A172 (cell line): ENCODE measurements at regions not wholly inside any gene's neighbourhood (a gene's known extent, or its start where the extent isn't known, plus 50 kb on each side); places are given as distances from the start of the nearest gene placed in this dataset.

Experiments used
- DNase-seq: peaks from one replicate; pipeline ENCODE4 v3.0.0-alpha.2; 2015; ENCODE audit warnings: low spot score

DNA sequence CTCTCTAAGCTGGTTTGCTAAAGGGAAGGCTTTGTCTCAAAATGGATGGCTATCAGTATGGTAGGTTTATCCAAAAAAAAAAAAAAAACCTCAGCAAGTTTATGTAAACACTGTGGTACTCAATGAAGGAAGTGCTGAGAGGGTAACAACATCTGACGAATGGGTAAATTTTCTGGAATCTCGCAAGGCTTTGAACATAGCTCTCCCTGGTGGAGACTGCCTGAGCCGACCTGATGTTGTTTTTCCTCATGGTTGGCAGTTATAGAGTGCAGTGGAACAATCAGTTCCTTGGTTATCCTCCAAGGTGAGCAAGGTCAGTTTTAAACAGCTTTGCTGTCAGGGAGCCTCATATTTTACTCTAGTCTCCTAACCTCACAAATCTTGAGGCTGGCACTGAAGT, 94.6 kb downstream of the ZPLD1 start:
- peak; percentile 21 for DNase-seq

DNA sequence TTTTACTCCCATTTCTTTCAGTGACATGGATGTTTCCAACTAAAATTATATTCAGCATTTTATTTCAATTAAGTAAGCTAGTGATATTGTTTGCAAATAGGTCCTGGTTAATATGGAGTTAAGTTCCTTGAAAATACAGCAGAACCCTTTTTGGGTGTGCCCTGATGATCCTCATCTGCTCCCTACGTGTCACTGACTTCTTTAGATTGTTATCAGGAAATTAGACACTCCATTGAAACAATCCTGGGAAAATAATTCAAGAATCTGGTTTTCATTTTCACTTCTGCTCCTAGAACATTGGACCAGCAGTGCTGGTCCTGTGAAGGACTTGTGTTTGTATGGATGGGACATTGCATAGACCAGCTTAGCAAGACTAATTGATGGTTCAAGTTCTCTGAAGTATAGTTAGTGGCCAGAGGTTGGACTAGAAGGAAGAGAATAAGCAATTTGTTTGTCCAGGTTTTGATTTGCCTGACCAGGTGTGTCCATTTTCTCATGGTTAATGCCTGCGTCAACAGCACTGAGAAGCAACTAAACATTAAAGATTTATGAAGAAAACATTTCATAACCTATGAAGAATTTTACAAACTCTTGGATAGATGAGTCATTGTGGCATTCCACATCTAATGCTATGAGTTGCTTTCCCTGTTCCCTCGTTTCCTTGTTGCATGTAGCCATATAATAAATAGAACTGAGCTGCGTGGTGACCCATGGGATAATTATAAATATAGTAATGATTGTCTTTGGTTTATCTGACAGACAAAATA, 95.8 kb downstream of the ZPLD1 start:
- peak; percentile 49 for DNase-seq

DNA sequence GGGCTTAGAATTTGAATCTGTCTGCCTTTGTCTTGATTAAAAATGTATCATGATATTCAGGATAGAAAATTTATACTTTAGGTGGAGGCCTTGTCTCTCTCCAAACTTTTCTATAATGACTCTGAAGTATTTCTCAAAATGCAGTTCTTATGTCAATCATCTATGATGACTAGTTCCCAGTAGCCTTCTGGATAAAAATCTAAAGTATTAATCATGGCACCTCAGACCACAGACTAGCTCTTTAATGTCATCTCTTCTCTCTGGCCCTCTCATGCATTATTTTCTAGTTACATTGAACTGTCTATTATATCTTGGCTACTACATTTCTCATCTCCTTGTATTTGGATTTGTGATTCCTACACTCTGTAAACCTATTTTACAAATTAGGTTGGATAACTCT, 96.9 kb downstream of the ZPLD1 start:
- DNase-seq = no peak

DNA sequence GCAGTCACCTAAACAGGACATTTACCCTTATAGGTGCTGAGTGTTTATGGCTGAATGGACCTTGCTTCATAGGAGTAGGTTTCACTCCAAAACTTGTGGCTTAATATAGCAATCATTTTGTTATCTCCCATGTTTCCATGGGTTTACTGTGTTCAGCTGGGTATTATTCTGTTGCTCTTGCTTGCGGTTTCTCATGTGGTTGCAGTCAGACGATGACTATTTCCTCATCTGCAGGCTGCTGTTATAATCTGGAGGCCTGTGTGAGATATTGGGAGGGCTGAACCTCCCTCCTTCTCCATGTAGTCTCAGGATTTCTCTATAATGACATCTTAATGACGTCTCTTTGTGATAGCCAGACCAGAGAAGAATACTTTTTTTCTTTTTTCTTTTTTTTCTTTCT, 98.1 kb downstream of the ZPLD1 start:
- DNase-seq = peak; percentile 16

DNA sequence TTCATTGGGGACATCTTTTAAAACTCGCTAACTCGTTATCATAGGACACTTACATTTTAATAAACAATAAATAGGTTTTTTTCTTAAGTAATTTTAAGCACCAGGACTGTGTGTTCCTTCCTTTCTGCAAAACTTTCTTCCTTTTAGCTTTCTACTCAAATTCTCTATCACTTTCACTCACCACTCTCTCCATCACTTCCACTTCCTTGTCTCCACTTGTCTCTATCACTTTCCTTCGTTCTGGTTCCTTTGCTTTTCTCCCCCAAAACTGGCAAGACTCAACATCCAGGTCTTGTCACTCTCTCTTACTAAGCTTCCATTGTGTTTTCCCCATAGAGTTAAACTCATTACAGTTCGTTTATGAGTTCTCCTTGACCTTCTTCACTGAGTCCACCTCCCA, 99.0 kb downstream of the ZPLD1 start:
- DNase-seq = no peak

DNA sequence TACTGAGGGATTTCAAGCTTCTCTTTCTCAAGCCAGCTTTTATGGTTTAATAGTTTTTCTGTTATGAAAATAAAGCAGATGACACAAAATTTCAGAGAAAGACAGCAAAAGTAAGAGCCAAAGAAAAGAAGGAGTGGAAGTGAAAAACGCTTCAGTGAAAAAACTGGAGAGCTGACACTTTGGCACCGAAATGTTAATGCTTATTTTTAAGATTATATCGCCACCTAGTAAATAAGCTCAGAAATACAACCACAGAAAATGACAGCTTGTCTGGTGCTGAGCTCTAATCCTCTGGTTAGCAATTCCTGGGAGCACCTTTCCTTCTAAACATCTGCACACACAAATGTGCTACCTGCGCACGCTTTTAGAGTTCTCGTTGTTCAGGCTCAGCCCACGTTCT, 101.6 kb downstream of the ZPLD1 start:
- peak; percentile 36 for DNase-seq

DNA sequence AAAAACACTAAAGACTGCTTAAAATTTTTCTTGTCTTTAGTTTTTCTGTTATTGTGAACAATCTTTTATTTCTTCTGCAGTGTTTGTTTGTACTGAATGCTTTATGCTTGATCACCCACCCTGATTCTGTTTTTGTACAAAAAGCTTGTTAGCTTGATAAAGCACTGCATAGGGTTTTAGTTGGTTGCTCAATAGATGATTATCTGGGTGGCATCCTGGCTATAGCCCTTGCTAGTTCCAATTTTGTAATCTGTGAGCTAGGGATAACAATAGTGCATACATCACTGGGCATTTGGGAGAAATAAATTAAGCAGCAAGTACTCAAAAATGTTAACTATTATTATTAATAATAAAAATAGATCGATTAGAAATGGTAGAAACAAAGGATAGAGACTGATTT, 102.3 kb downstream of the ZPLD1 start:
- DNase-seq = no peak

DNA sequence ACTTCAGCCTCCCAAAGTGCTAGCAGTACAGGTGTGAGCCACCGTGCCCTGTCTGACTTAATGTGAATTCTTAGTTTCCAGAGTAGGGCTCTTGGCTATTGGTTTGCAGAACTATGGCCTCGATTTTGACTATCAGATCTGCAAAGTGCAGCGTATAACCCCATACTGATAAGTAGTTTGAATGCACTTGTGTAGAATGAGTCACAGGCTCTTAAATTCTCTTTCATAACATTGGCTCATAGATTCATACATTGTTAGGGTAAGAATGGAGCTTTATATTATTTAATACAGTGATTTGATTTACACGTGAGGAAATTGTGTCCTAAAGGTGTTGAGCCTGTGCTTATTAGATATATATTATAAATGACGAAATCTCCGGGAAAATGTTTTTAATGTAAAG, 109.9 kb downstream of the ZPLD1 start:
- no peak for DNase-seq

DNA sequence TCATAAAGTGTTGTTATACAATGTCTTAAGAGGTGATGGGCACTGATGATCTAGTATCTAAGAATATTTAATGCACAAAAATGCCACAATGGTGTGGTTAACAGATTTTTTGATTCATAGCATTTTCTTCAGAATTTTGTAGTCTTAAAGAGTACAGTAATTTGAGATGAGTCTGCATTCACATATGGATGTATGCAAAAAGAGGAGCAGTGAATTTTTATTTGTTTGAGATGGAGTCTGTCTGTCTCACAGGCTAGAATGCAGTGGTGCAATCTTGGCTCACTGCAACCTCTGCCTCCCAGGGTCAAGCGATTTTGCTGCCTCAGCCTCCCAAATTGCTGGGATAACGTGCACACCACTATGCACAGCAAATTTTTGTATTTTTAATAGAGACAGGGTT, 110.5 kb downstream of the ZPLD1 start:
- DNase-seq = no peak

DNA sequence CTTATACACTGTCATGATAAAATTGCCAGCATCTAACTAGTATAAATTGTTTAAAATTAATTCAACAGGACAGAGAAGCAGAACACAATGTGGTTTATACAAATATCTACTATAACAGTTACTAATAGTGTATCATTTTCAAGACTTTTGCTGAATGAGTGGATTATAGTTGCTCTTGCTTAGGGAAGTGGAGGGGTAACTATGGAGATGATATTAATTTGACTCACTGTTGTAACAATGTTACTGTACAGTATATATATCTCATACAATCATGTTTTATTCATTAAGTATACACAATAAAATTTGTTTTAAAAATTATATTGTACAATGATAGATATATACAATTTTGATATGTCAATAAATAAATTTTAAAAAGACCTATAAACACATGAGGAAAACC, 119.1 kb downstream of the ZPLD1 start:
- DNase-seq = no peak

DNA sequence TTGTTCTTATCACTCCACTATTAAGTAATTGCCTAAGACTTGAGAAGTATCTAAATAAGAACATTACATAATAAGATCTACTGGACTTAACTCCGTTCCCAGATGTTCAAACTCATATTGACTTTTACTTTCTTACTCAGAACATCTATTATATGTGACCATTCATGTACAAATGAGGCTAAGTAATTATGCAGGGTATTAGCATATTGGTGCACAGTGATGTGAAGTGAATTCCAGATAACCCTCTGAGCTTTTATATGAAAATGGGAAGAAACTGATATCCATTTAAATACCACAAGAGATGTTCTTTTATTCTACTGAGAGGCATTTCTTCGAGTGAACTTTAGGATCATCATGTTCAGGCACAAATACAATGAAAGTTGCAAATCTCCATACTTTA, 135.7 kb downstream of the ZPLD1 start:
- DNase-seq = no peak

DNA sequence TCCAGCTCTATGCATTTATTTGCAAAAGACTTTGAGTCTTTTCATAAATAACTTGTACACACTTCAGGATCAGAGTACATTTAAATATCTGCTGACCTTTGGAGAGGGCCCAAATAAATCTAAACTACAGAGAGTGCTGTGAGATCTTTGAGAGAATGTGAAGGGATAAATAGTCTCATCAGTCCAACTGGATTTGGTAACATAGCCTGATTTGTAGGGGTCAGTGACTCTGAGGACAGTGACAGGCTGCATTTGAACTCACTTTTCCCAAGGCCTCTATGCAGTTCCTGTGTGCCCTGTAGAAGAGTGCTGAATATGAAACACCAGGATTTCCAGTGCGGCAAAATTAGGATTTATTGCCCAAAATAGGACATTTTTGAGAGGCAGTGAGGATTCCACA, 136.2 kb downstream of the ZPLD1 start:
- no peak for DNase-seq

DNA sequence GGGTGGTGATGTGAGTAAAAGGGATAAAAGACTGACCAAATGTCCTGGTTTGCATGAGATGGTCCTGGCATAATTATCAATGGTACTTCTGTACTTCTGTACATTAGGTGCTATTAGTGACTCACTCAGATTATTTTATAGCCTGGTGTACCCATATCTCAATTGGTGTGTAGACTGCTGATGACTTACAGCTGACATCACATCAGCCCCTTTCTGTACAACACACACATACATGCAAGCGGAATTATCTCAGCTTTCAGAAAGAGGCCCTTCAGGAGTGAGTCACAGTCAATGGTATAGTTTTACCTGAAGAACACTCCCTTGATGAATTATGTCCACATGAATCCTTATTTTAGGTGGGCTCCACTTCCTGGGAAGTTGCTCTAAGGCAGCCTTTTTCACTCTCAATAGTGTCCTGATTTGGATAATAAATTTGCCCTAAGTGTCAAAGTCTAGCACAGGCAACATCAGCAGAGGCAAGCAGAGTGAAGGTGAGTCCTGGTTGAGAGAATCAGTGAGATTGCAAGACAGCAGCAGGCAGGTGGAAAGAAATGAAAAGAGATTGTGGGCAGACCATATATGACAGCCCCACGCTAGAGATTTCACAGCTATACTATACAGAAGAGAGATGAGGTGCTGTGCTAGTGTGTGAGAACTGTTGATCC, 137.0 kb downstream of the ZPLD1 start:
- no peak for DNase-seq

DNA sequence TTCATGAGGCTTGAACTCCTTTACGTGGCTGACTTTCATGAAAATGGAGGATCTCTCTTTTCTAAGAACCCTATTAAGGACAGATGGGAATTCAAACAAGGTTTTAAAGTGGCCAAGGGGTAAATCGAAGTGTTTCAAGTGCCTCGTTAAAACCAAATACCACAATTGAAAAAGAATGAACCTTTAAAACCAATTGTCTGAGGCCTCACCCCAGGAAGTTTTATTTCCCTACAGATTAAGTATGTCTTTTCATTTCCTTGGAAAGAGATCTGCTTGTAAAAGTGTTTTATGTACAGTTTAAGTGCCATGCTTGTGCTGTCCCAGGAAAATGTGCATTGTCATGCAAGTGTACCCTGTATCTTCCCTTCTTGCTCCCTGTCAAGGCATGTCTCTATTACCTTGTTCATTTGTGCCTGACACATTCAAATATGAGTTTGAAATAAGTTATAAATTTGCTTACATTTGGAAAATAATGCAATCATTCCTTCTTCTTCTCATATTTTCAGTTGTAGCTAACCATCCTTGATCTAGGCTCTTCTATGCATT, 138.7 kb downstream of the ZPLD1 start:
- DNase-seq = no peak

DNA sequence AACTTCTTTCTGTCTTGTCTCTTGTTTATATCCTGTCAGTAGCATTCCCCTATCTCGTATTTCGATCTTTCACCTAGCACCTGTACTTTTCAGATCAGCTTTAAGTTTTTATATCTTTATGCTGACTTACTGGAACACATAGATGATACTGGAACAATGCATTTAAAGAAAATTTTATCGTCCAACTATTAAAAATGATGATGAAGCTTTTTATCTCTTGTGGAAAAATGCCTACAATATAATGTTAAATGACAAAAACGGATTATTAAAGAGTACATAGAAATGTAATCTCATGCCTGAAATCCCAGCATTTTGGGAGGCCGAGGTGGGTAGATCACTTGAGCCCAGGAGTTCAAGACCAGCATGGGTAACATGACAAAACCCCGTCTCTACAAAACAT, 139.5 kb downstream of the ZPLD1 start:
- DNase-seq = no peak

DNA sequence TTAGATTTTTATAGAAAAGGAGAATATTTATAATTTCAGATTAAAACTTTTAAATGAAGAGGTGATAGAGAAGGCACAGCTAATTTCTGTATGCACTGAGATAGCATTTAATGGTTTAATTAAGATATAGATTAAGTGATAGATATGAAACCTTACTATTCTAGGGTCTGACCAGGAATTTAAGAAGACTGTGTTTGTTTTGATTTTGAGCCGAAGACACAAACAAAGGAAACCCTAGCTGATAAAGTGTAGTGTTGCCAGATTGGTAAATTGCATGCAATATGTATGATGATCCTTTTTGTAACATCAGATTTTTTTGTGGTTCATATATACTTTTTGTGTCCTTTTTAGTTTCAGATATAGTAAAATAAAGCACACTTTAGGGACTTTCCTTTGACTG, 141.8 kb downstream of the ZPLD1 start:
- no peak for DNase-seq

DNA sequence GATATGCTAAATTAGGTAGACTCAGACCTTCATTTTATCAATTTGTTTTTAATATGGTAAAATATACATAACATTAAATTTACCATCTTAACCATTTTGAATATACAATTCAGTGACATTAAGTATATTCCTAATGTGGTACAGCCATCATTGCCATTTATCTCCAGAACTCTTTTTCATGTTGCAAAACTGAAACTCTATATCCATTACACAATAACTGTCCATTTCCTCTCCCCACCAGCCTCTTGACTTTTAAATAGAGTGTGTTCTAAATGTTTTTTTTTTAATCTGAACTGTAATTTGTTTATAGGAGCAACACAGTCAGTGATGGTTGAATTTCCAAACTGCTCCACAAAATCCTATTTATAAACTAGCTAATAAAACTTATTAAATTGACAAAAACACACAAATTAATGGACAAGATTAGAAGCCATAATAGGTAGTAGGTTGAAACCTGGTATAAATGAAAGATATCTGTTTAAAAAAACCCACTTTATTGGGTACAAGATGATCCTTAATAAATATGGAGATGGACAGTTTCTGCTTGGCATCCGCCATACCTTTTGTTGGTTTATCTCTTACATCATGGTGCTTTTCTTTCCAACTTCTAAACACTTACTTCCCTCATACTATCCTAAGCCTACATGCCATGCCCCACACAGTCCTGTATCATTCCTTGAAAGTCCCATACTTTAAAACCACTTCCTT, 142.4 kb downstream of the ZPLD1 start:
- DNase-seq = no peak

DNA sequence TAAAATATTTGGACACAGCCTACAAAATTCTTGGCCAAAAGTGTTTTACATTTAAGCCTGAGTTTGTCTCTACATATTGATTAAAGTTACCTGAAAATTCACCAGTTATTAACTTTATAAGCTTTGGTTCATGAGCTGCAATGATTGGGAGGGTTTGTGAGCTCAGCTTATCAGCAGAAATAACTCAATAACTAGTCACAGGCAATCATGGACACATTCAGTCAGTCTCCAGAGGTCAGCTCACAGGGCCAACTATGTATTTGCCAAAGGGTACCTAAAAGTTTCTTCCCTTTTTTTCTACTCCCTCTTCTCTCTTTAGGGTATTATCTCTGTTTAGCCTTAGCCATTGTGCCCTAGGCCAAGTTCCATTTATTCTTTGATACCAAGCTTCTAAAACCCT, 145.9 kb downstream of the ZPLD1 start:
- no peak for DNase-seq

DNA sequence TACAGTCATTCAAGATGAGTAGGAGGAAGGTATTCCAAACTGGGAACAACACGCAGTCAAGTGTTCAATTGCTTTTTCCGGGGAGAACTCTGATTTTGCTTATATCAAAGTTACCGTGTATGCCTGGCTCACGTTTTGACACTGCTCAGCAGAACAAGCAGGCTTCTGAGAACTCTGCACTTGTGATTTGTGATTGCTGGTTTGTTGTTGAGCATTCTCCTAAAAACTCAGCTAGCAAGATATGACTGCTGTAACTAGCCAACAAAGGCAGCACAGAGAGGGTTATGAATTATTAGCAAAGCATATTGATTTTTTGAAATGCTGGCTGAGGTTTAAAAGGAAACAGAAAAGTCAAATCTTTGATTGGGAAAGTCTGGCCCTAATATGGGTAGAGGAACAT, 151.7 kb downstream of the ZPLD1 start:
- DNase-seq = no peak

DNA sequence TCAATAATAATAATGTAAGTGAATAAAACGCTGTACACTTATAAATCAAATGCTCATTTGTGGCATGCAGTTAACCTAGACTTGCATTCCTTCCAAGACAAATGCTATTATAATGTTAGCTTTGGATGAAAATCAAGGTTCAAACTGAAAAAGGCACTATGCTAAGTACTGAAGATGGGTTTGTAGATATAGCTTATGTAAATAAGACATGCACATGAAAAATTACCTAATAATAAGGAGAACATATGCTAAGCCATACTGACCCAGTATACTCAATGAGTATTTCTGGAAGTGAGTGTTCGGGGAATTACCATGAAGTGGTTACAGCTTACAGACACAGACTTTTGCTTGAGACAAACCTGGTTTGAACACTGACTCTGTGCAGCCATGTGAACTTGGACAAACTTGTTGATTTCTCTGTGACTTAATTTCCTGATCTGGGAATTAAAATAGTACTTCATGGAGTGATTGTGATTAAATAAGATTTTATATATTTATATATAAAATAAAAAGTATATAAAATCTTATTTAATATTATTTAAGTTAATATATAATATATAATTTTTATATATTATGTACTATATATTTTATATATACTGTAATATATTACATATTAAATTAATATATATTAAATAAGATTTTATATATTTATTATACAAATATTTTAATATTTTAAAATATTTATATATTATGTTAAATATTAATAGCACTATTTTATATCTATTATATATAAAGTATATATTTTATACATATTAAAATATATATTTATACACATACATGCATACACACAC, 159.2 kb downstream of the ZPLD1 start:
- no peak for DNase-seq

DNA sequence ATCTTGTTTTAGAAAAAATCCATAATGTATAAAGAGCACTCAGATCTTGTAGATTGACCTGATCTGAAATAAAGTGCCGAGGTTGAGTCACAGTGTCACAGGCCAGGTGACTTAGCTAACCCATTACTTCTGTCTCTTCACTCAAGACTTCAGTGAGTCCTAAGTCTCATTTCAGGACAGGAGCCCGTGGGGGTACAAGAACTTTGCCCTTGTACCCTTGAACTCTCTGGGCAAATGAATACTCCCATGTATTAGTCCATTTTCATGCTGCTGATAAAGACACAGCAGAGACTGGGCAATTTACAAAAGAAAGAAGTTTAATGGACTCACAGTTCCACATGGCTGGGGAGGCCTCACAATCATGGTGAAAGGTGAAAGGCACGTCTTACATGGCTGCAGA, 160.2 kb downstream of the ZPLD1 start:
- no peak for DNase-seq
